Stimulated activated CD8-positive, alpha-beta memory T cell treated with anti-CD3 and anti-CD28 coated beads, Interleukin-4, amount 100 ng/mL, for 24 hours (primary cell): ENCODE measurements at regions not wholly inside any gene's neighbourhood (a gene's known extent, or its start where the extent isn't known, plus 50 kb on each side); places are given as distances from the start of the nearest gene placed in this dataset.

Source experiments
- DNase-seq: peaks from one replicate; pipeline ENCODE4 v3.0.0-alpha.2; 2020; ENCODE audit warnings: low read depth

DNA sequence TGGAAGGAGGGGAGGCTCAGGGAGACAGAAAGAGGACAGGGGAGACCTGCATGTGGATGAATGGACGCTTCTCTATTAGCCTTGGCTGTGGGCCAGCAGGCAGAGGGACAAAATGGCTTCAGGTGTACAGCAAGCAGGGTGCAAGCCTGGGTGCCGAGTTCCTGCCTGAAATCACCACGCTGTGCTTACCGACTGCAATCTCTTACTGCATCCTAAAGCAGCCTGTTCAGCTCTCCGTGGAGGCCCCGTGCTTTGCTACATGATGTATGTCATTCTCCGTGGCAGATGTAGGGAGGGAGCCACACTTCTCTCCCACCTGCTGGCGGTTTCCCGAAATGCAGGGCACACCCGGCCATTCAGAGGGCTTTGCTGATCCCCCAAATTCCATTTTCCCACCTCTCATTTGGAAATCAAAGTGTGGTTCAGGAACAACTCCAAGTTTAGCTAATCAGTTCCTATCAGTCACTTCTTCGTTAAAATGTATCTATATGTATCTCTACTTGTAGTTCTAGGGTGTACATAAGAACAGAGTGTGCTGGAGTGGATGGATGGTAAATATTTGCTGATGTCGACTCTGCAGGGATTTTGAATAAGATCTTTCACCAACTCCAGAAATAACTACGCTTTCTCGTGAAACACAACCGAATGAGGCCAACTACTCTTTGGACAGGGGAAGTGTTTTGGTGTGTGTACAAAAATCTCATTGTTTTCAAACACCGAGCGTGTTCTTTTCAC, 122.3 kb upstream of the BACE2 start:
- DNase-seq: no peak

DNA sequence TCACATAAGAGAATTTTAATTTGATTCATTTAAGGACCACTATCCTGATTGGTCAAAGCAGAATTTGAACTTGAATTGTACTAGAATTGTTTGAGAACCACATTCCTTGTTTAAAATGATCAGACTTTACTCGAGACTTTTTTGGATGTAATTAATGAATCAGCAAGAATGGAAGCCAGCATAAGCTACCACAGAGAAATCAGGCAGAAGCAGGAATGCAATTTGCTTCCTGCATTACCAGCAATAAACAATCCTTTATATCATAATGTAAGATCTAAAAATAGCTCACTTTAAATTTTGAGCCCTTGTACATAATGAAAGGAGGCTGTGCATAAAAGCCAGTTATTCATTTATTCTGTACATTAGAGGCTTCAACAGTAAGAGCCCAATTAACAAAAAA, 119.8 kb upstream of the BACE2 start:
- DNase-seq: no peak

DNA sequence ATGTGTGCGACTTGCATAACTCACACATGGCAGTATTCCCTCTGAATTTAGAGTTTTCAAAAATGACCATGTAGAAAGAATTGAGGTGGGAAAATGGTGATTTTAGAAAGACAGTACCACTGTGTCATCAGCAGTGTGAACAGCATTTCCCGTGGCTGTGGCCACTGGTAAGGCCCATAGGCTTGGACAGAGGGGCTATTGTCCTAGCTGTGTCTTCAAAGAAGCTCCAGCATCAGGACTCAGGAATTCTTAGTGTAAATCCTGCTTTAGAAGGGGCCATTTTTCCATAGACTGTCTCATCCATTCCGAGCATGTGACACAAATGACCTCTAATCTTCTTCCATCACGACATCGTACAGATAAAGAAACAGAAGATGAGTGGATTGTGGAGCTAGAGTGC, 119.3 kb upstream of the BACE2 start:
- DNase-seq: no peak

DNA sequence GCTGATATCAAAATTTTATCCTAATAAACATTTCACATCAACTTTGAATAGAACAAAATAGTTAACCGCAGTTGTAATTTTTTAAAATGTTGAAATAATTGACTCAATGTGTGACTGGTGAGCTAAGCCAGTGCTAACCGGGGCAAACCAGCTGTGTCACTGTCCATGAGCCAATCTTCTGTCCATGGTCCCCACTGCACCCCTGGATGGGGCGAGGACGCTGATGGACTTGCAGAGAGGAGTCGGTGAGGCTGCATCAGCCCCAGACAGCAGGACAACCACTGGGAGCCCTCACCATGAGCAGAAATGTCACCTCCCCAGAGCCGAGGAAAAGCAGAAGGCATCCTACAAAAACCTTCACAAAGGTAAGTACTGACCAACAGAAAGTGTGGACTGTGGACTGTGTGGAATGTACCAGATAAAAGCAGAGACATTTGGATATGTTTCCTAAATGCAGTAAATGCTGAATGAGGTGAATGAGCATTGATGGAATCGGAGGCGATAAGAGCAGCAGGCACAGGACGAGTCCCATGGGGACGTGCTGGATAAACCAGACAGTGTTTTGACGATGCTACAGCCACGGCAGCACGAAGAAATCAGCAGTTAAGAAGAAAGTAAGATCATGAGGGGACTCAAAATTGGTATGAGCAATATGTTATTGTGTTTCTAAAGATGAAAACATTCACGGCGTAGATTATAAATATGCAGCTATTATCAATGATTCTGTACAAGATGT, 115.0 kb upstream of the BACE2 start:
- DNase-seq: no peak

DNA sequence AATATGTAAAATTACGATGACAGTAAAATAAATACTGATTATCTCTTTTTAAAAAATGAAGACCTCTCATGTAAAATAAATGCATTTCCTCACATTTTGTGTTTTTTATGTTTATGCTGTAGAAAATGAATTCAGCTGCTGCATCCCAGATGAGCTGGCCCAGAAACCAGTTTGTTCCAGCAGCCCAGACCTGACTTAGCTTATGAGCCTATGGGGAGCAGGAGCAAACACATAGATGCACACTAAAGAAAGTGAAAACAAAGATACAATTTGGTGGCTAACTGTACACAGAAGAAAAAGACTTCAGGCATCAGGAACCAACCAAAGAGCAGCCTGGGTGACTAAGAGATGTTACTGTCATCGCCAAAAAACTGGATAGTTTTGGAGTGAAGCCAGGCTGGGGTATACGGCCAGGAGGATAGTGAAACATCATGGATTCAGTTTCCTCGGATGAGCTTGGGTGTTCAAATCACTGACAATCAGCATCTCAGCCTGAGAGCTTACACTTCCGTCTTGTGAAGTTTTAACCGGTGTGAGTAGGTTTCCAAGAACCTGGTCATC, 113.9 kb upstream of the BACE2 start:
- no peak for DNase-seq

DNA sequence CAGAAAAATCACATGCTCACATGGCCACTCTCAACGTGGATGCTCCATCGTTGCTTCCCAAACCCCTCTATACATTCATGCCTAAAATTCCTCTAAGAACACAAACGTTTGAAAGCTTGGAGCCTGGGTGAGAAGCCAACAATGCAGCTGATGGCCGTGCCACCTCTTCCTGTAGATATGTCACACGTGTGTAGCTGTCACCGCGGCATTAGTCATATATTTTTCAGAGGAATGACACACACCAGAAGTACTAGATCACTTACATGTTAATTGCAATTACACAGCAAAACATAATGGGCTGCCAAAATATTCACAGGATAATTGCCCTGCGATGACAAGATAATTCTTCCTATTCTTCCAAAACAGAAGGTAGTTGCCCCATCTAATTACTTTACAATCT, 112.7 kb upstream of the BACE2 start:
- DNase-seq: no peak

DNA sequence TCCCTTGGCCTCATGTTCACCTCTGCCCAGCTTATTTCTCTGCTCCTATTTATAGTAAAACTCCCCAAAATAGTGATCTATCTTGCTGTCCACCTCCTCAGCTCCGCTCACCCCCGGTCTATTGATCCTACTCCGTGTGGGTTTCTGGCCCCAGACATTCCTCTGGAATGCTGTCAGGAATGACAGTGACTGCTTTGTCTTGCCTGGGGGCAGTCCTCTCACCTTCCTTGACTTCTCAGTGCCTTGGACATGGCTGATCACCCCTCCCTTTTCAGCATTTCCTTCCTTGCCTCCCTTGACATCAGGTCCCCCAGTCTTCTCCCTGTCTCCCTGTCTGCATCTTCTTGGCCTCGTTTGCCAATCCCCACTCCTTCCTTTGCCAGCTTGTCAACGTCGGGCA, 108.1 kb upstream of the BACE2 start:
- DNase-seq: no peak

DNA sequence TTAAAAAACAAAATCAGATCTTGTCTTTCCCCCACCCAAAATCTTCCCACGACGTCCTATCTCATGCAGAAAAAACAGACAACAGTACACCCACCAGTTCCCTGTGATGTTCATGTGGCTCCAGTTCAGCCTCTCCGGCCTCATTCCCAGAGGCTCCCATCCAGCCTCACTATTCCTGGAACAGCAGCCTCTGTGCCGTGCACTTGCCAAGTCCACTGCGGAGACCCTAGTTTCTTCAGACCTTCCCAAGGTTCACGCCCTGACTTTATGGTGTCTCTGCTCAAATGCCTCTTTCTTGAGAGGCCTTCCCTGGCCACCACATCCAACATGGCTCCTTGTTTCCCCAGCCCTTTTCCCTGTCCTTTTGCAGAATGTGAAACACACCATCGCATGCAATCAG, 106.3 kb upstream of the BACE2 start:
- DNase-seq: no peak

DNA sequence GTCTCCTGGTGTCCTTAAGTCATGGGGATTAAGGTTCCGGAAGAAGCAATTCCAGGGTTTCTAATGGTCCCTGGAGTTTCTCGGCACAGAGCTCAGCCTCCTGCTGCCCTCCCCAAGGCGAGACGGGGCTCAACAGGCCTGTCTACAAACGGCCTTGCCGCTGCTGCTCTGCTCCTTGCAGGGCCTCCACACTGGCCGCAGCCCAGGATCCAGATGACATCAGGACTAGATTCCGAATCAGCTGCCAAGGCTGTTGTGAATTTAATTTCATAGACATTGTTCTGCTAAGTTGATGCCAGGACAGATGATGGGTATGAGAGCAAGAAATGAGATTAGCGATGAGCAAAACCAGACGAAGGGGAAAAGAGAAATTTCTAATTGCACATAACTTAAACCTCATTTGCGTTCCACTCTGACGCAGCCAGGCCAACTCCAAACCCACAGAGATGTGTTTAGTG, 103.6 kb upstream of the BACE2 start:
- no peak for DNase-seq

DNA sequence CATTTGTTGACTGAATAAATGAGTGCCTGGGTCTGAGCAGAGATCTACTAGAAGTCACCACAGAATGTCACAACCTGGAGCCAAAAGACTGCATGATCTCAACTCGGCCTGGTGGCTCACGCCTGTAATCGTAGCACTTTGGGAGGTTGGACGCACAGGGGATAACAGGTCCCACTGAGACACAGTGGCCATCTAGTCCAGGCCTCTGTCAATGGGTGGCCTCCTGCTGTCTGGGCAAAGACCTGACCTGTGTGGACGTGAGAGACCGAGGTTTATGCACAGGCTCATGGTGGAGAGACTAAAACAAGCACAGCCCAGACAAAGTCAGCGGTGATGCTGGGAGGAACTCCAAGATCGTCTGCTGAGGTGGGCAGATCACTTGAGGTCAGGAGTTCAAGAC, 103.0 kb upstream of the BACE2 start:
- no peak for DNase-seq

DNA sequence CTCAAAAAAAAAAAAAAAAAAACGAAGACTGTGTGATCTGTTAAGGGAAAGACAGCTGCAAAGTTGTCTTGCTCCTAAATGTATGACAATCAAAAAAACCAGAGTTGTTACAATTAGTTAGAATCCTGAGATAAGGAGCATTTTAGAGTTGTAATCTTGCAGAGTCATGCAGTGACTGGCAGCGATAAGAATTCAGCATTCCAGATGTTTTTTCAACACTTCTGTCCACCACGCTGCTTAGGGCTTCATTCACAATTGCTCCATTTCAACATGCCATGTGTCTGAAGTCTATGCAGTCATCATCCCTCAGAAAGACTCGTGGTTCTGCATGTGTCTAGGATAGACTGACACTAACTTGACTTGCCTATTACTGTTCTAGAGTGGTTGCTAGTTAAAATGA, 102.4 kb upstream of the BACE2 start:
- no peak for DNase-seq

DNA sequence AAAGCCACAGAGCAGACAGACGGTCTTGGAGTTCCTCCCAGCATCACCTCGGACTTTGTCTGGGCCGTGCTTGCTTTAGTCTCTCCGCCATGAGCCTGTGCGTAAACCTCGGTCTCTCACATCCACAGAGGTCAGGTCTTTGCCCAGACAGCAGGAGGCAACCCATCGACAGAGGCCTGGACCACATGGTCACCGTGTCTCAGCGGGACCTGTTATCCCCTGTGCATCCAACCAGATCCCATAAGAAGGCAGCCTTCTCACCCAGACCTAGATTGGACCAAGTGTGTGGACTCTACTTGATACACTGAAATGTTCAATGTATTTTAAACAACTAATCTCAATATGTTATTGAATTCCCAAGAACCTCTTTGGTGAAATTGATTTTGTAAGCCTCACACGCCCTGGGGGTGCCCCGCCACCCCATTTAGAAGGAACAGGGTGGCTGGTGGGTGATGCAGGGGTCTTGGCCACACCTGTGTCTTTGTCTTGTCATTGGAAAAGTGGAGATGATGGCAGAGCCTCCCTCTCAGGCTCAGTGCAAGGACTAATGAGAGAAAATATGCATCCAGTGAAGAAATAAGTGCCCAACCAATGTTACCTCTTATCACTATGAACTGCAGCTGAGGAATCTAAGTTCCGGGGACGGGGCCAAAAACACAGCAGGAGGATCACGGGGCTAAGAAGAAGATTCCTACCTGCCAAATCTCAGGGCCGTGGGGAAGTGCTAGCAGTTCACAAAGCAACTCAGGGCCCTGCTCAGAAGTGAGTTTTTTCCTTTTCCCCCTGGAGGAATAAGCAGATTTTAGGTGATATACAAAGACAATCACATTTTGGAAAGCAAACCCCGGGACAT, 101.6 kb upstream of the BACE2 start:
- no peak for DNase-seq

DNA sequence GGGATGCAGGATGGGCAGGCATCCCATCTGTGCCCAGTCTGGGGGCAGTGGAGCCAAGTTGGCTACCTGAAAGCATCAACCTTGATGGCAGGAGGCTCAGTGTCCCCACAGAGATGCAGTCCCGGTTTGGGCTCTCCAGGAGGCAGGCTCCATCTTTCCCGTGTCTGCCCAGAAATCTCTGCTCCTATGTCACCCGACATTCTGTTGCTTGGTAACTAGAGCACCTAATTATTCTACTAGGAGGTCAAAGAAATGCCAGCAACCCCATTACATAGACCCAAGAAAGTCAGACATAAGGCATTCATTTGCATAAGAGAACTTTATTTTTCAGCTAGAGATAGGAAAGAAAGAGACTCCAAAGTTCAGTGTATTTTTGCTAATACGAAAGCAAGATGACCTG, 100.3 kb upstream of the BACE2 start:
- DNase-seq: no peak

DNA sequence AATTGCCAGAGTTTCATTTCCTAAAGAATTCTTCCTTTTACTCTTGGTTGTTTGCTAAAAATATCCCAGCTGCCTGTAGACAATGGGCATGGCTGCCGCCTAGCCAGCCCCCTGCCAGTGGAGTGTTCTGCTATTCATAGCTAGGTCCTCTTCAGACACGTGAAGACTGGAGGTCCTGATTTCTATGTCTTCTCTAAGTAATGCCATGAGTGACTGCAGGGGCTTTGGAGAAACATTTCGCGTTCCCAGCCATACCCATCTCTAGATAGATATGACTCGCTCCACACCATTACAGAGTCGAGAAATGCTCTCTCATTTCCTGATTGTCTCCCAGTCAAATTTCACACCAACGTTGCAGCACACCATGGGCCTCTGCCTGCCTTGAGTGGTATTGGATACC, 99.5 kb upstream of the BACE2 start:
- no peak for DNase-seq

DNA sequence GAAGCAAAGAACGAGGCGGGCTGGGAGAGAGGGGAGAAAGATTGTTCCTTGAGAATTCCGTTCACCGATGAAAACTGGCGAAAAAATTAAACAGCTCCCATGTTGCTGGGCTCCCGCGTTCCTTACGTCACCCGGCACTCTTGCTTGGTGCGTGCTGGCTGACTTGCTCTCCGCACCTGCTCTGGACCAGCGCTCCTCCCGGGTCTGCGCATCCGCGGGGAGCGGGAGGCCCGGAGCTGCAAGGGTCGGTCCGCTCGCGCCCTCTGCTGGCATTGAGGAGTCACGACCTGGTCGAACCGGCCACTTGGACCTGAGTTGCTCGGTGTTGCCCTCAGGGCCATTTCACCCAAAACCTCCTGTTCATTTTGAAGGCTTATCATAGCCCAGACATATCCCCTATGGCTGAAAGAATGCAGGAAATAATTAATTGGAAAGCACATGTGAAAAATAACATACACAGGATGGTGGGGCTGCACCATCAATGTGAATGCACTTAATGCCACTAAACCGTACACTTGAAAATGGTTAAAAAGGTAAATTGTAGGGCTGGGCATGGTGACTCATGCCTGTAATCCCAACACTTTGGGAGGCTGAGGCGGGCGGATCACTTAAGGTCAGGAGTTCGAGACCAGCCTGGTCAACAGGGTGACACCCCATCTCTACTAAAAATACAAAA, 98.9 kb upstream of the BACE2 start:
- DNase-seq: peak; percentile 59

DNA sequence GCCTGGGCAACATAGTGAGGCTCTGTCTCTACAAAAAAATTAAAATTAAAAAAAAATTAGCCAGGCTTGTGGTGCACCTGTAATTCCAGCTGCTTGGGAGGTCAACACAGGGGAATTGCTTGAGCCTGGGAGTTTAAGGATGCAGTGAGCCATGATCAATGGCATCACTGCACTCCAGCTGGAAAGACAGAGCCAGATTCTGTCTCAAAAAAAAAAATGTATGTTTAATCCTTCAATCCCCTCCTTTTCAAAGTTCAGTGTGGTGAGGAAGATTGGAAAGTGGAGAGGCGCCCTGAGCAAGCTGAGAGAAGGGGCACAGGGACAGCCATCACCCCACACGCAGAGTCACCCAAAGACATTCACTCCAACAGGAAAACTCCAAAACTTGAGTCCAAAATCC, 97.7 kb upstream of the BACE2 start:
- DNase-seq: no peak

DNA sequence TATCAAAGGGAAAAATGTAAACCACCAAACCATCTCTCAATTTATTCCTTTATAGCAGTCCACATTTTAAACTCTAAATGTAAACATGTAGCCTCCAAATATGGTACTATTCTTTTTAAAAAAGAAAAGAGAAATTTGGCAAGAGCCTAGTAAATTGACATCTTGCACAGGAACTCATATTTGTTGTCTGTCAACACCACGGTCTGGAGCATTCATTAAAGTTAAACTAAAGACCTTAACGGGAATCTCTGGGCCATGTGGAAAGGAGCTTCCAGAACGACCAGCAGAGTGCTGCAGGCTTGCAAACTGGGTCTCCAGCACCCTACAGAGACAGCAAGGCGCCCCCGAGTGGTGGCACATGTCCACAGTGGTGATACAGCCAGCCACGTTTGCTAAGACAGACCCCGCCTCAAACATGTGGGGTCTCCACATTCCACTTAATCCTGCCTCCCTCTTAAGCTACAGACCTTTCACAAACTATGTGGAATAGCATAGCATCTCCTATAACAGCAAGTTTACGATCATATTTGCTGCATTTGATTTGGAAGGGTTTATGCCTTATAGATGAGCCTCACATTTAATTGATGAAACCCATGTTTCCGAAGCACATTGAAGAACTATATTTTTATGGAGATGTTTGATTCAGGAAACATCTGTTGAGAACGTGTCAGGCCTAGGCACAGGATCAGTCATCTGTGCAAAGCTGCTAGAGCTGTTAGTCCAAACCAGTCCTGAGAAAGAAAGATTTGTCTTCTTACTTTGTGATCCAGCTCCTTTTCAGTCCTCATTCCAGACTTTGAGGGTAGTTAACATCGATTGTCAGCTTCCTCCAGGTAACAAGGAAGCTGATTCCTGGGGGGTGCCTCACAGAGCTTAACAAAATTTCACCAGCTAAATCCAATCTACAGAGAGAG, 96.4 kb upstream of the BACE2 start:
- no peak for DNase-seq

DNA sequence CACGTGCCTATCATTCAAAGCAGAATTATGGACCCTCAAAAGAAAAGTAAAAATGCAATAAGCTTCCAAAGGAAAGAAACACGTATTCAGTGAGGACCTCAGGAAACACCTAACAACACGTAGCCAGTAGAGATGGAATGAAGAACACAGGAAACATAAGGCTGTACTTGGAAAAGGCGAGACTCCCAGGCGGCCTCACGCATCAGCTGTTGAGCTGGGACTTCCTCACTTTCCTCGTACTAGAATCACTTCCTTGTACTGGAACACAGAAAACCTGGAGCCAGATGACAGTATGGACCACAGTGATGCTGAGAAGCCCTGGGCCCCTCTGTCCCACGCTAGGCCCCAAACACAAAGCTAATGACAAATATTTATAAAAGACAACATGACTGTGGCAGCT, 94.4 kb upstream of the BACE2 start:
- no peak for DNase-seq

DNA sequence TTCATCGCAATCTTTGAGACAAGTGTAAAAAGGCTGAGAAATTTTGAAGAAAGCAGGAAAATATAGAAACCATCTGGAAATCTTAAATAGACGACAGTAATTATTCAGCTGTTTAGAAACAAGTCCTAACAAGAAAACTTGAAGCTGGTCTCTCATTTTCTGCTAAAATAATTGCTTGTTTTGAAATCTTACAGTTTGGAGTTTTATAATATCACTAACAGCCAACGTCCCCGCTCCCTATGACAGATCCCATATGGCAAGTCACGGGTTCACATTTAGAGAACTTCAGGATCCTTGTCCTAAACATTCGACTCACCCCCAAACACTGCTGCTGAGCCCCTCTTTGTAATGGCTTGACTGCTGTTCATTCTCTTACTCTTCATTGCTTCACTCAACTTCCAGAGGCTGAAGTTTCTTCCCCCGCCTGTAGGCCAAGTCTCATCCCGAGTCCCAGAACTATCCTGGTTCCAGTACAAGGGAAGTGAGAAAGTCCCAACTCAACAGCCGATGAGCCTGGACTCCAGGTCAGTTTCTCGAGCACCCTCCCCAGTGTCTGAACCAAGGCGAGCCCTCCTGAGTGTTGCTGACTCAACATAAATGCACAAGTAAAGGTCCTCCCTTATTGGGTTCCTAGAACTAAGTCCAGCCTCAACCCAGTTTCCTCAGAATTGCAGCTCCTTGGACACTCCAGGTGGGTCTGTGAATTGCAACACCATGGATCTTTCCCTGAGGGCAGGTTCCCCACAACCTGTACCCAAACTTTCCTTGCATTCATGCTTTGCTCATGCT, 93.4 kb upstream of the BACE2 start:
- DNase-seq: no peak

DNA sequence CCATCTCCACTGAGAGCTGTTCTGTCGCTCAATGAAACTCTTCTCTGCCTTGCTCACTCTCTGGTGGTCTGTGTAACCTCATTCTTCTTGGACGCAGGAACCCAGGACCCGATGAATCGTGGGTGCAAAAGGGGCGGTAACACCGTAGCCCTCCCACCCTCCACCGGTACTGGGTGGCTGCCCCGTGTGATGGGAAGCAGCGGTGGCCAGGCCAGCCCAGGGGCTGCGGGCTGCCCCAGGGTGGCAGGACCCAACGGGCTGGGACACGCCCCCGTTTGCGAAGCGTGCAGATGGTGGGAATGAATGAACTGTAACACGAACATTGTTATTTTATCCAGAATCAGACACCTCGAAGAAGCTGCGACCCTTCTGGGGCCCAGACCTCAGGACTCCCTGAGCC, 92.3 kb upstream of the BACE2 start:
- DNase-seq: no peak
